ENCODE measurements at regions not wholly inside any gene's neighbourhood (a gene's known extent, or its start where the extent isn't known, plus 50 kb on each side); places are given as distances from the start of the nearest gene placed in this dataset.

DNA sequence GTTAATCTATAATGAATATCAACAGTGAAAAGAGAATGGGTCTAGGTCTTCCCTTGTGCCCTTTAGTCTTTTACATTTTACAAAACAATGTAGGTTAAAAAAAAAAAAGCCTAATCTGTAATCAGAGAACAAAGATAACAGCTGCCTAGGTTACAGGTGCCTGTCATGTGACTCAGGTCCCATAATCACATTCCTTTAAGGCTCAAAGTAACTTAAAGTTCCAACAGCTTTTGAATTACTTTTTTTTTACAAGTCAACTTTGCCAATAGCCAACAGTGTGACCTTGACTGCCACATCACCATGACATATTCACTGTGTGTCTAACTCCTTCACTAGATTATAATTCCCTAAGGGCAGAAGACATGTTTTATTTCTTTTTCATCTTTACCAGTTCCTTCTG lies 237.0 kb upstream of the API5 start:
- H2AFZ ChIP-seq (ENCODE audit: low read length) = no peak overlapping the region
- H3K27me3 ChIP-seq (replicated peaks; ENCODE audit: insufficient read depth, low read length) = no peaks in the 10 kb centered on the region
- no peak overlapping the region for H3K27ac ChIP-seq (ENCODE audit: low read length)
- H3K4me3 ChIP-seq (ENCODE audit: low read length) = no peak overlapping the region
- H3K79me2 ChIP-seq (ENCODE audit: low read length) = no peaks in the 10 kb centered on the region
- H3F3A ChIP-seq (ENCODE audit: insufficient read depth, low read length) = no peaks in the 10 kb centered on the region
- no peak for DNase-seq
- H3K9me3 ChIP-seq (replicated peaks; ENCODE audit: insufficient read depth, low read length) = no peaks in the 10 kb centered on the region
- no peak overlapping the region for H3K9ac ChIP-seq (ENCODE audit: low read length)
- H3K4me1 ChIP-seq (ENCODE audit: low read length) = no peaks in the 10 kb centered on the region
- TF ChIP-seq, protein P1, sequence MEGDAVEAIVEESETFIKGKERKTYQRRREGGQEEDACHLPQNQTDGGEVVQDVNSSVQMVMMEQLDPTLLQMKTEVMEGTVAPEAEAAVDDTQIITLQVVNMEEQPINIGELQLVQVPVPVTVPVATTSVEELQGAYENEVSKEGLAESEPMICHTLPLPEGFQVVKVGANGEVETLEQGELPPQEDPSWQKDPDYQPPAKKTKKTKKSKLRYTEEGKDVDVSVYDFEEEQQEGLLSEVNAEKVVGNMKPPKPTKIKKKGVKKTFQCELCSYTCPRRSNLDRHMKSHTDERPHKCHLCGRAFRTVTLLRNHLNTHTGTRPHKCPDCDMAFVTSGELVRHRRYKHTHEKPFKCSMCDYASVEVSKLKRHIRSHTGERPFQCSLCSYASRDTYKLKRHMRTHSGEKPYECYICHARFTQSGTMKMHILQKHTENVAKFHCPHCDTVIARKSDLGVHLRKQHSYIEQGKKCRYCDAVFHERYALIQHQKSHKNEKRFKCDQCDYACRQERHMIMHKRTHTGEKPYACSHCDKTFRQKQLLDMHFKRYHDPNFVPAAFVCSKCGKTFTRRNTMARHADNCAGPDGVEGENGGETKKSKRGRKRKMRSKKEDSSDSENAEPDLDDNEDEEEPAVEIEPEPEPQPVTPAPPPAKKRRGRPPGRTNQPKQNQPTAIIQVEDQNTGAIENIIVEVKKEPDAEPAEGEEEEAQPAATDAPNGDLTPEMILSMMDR (IDR thresholded peaks at IDR 0.05; ENCODE audit: low read length) = no peak
- no peak for TF ChIP-seq EZH2phosphoT487 (IDR thresholded peaks at IDR 0.05; ENCODE audit: low read length)
- TF ChIP-seq EZH2 (optimal IDR thresholded peaks at IDR 0.05; ENCODE audit: low read depth, low read length) = no peak
- no peaks in the 10 kb centered on the region for H4K20me1 ChIP-seq (ENCODE audit: insufficient read depth, low read length)
- H3K9me2 ChIP-seq (replicated peaks; ENCODE audit: insufficient read depth, low read length) = no peaks in the 10 kb centered on the region
- no peak overlapping the region for H3K4me2 ChIP-seq (ENCODE audit: low read depth, low read length)
- no peaks in the 10 kb centered on the region for H3K36me3 ChIP-seq (replicated peaks; ENCODE audit: insufficient read depth, low read length)

DNA sequence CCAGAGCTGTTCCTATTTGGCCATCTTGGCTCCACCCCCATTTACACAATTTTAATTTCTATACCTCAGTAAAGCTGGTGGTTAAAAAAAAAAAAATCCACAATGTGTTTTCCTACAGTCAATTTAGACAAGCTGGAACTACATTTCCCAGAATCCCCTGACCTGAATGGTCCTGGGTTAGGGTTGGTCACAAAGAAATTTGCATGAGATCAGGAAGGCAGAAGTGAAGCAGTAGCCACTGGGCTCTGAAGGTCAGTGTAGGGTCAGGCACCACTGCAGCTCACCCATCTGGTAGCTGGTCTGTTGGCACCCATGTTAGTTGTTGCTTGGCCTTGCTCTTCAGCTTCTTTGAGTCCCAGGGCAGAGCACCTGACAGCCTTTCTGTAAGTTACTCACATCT lies 210.7 kb upstream of the API5 start:
- Histone ChIP-seq H3K27me3 (replicated peaks; ENCODE audit: insufficient read depth, low read length) (no peaks in the 10 kb centered on the region), H3K9me2 (replicated peaks; ENCODE audit: insufficient read depth, low read length) (no peaks in the 10 kb centered on the region), H2AFZ (ENCODE audit: low read length) (no peak overlapping the region), H3K4me1 (ENCODE audit: low read length) (no peaks in the 10 kb centered on the region), H3K4me3 (ENCODE audit: low read length) (no peak overlapping the region), H3F3A (ENCODE audit: insufficient read depth, low read length) (no peaks in the 10 kb centered on the region), H4K20me1 (ENCODE audit: insufficient read depth, low read length) (no peaks in the 10 kb centered on the region), H3K27ac (ENCODE audit: low read length) (no peak overlapping the region), H3K9ac (ENCODE audit: low read length) (no peak overlapping the region), H3K9me3 (replicated peaks; ENCODE audit: insufficient read depth, low read length) (no peaks in the 10 kb centered on the region), H3K79me2 (ENCODE audit: low read length) (no peaks in the 10 kb centered on the region), H3K4me2 (ENCODE audit: low read depth, low read length) (no peak overlapping the region), H3K36me3 (replicated peaks; ENCODE audit: insufficient read depth, low read length) (no peaks in the 10 kb centered on the region)
- TF ChIP-seq, protein P1 (IDR thresholded peaks at IDR 0.05; ENCODE audit: low read length) = no peak
- no peak for TF ChIP-seq EZH2 (optimal IDR thresholded peaks at IDR 0.05; ENCODE audit: low read depth, low read length)
- TF ChIP-seq EZH2phosphoT487 (IDR thresholded peaks at IDR 0.05; ENCODE audit: low read length) = no peak
- no peak for DNase-seq

DNA sequence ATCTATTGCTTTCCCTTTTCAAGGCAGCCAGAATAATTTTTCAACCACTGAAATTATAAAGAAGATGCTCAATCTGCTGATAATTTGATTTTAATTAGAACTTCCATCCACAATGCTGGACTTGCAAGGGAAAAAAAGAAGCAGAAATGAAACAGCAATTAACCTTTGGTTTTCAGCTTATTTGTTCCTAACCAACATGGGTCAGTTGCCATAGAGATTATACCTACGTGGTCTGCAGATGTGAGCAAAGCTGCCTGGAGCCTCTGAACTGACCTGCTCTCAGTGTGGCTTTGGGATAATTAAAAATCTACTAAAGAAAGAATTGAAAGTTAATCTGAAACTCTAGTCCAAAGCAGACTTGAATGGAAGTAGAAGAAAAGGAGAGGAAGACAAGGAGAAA lies 195.7 kb upstream of the API5 start:
- Histone ChIP-seq H3F3A (ENCODE audit: insufficient read depth, low read length) (no peaks in the 10 kb centered on the region), H3K27me3 (replicated peaks; ENCODE audit: insufficient read depth, low read length) (no peaks in the 10 kb centered on the region), H3K36me3 (replicated peaks; ENCODE audit: insufficient read depth, low read length) (no peaks in the 10 kb centered on the region), H3K4me3 (ENCODE audit: low read length) (no peak overlapping the region), H3K9ac (ENCODE audit: low read length) (no peak overlapping the region), H4K20me1 (ENCODE audit: insufficient read depth, low read length) (no peaks in the 10 kb centered on the region), H3K9me2 (replicated peaks; ENCODE audit: insufficient read depth, low read length) (no peaks in the 10 kb centered on the region; the same call in 1 of the 2 replicates), H3K27ac (ENCODE audit: low read length) (no peak overlapping the region), H3K79me2 (ENCODE audit: low read length) (no peaks in the 10 kb centered on the region), H3K4me2 (ENCODE audit: low read depth, low read length) (no peak overlapping the region), H3K9me3 (replicated peaks; ENCODE audit: insufficient read depth, low read length) (no peaks in the 10 kb centered on the region), H3K4me1 (ENCODE audit: low read length) (no peaks in the 10 kb centered on the region), H2AFZ (ENCODE audit: low read length) (no peak overlapping the region)
- DNase-seq = no peak
- TF ChIP-seq, protein P1 (IDR thresholded peaks at IDR 0.05; ENCODE audit: low read length) = no peak
- TF ChIP-seq EZH2phosphoT487 (IDR thresholded peaks at IDR 0.05; ENCODE audit: low read length) (no peak), EZH2 (optimal IDR thresholded peaks at IDR 0.05; ENCODE audit: low read depth, low read length) (no peak)

Measured in MM.1S (cell line).